ENCODE measurements at regions not wholly inside any gene's neighbourhood (a gene's known extent, or its start where the extent isn't known, plus 50 kb on each side); places are given as distances from the start of the nearest gene placed in this dataset.

DNA sequence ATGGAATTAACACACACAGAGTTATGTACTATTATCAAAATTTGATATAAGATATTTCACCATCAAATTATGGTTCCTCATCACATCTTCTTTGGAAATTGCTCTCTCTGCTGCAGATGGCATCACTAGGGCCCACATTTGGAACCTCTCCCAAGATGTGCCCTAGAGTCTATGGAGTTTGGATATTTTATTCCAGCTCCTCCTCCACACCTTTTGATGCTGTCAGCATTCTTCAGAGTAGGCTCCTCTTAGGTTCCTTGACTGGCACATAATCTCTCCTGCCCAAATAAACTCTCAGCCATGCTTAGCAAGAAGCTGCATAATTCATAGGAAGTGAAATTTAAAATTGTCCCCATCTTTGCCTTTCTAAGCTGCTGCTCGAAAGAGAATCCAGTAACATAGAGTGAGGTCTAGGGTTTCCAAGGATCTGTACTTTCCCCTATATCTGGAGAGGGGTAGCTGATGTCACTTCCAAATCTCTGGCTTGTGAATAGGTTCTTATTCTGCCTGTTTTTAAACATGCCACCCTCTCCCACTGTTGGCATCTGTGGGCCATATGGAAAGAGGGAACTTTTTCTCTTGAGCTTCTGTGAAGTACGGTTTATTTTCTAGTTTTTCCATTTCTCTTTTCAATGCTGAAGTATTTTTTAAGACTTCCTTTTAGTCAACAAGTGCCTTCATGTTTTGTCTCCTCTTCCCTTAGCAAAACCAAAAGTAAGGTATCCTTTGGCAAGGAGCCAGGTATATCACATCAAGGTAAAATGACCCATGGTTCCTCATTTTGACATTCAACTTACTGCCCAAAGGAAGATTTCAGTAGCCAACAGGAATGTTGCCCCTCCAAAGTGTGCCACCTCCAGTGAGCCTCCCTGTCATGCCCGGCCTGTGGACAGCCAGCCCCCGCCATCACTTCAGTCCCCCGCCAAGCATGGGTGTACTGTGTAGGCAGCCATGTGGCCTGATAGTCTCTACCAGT lies 75.3 kb upstream of the C2CD4B start:
- TF ChIP-seq, protein P1, sequence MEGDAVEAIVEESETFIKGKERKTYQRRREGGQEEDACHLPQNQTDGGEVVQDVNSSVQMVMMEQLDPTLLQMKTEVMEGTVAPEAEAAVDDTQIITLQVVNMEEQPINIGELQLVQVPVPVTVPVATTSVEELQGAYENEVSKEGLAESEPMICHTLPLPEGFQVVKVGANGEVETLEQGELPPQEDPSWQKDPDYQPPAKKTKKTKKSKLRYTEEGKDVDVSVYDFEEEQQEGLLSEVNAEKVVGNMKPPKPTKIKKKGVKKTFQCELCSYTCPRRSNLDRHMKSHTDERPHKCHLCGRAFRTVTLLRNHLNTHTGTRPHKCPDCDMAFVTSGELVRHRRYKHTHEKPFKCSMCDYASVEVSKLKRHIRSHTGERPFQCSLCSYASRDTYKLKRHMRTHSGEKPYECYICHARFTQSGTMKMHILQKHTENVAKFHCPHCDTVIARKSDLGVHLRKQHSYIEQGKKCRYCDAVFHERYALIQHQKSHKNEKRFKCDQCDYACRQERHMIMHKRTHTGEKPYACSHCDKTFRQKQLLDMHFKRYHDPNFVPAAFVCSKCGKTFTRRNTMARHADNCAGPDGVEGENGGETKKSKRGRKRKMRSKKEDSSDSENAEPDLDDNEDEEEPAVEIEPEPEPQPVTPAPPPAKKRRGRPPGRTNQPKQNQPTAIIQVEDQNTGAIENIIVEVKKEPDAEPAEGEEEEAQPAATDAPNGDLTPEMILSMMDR (conservative IDR thresholded peaks at IDR 0.05), result no peak
- no peak for TF ChIP-seq ZFX (IDR thresholded peaks at IDR 0.05)
